Activated naive CD8-positive, alpha-beta T cell (primary cell): ENCODE measurements at regions not wholly inside any gene's neighbourhood (a gene's known extent, or its start where the extent isn't known, plus 50 kb on each side); places are given as distances from the start of the nearest gene placed in this dataset.

Experiments used
- H3K27ac Mint-ChIP-seq: one replicate; pipeline ENCODE4 v1.8.0; 2021; ENCODE audit warnings: mixed read lengths
- H3K27me3 Mint-ChIP-seq: one replicate; pipeline ENCODE4 v1.8.0; 2021; ENCODE audit warnings: mixed read lengths
- H3K36me3 Mint-ChIP-seq: one replicate; pipeline ENCODE4 v1.8.0; 2021; ENCODE audit warnings: mixed read lengths
- H3K4me1 Mint-ChIP-seq: one replicate; pipeline ENCODE4 v1.8.0; 2021; ENCODE audit warnings: low read depth, mixed read lengths
- H3K4me3 Mint-ChIP-seq: one replicate; pipeline ENCODE4 v1.8.0; 2021; ENCODE audit warnings: mild to moderate bottlenecking, mixed read lengths
- H3K9me3 Mint-ChIP-seq: one replicate; pipeline ENCODE4 v1.8.0; 2021; ENCODE audit warnings: low read depth, mixed read lengths

GRCh38 chr12:19779395-19780056 lies 340.2 kb downstream of the AEBP2 start:
- H3K27ac Mint-ChIP-seq = no peak overlapping the region

GRCh38 chr12:19780460-19780859 lies 341.2 kb downstream of the AEBP2 start:
- Mint-ChIP-seq H3K36me3 (no peaks in the 10 kb centered on the region), H3K9me3 (no peaks in the 10 kb centered on the region), H3K27me3 (no peaks in the 10 kb centered on the region), H3K27ac (no peak overlapping the region), H3K4me3 (no peak overlapping the region), H3K4me1 (no peaks in the 10 kb centered on the region)

More at GRCh38 chr12:19779395-19780056, 340.2 kb downstream of the AEBP2 start:
- no peaks in the 10 kb centered on the region for H3K4me1 Mint-ChIP-seq
- H3K27me3 Mint-ChIP-seq = no peaks in the 10 kb centered on the region
- H3K4me3 Mint-ChIP-seq = no peak overlapping the region
- H3K9me3 Mint-ChIP-seq = no peaks in the 10 kb centered on the region
- no peaks in the 10 kb centered on the region for H3K36me3 Mint-ChIP-seq

DNA sequence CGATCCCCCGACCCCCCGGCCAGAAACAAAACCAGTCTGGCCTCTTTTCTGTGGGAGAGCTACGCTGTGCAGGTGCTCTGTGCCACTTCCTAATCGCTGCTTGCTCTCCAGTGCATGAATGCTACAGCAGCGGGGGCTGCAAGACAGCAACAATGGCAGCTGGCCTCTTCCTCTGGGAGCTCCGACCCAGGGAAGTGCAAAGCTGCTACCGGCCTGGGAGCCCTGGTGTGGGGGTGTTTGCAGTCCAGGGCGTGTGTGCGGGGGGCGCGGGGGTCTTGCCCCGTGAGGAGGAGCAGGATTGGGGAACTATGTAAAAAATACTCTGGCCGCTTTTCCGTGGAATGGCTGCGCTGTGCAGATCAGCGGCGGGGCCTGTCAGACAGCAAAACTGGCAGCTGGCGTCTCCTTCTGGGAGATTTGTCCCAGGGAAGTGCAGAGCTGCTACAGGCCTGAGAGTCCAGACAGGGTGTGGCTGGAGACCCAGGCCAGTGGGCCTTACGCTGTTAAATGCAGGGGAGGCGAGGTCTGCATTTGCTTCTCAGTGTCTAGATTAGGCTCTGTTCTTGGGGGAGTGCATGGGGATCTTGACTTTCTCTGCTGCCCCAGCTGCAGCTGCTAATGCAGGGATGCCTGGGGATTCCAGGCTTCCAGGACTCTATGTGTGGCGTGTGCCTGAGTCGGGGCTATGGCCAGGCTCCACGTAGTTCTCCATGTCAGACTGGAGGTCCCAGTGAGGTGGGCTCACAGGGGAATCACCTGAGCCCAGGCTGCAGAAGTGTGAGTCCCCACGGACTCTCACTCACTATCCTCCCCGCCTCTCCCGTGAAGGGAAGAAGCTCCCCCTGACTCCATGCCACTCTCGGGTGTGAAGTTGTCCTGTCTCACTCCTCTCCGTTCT lies 344.5 kb downstream of the AEBP2 start:
- Mint-ChIP-seq H3K9me3 (peaks cover 9% of the 10 kb centered on the region), H3K4me1 (no peaks in the 10 kb centered on the region), H3K27ac (no peak overlapping the region), H3K4me3 (no peak overlapping the region), H3K36me3 (no peaks in the 10 kb centered on the region), H3K27me3 (no peaks in the 10 kb centered on the region)

GRCh38 chr12:19792028-19792427 lies 352.7 kb downstream of the AEBP2 start:
- peaks cover 5% of the 10 kb centered on the region for H3K36me3 Mint-ChIP-seq
- peak overlapping the region; percentile 61 for H3K27ac Mint-ChIP-seq
- H3K4me3 Mint-ChIP-seq = peak overlapping the region; percentile 77
- peaks cover 5% of the 10 kb centered on the region for H3K9me3 Mint-ChIP-seq
- no peaks in the 10 kb centered on the region for H3K27me3 Mint-ChIP-seq
- peaks cover 36% of the 10 kb centered on the region for H3K4me1 Mint-ChIP-seq

DNA sequence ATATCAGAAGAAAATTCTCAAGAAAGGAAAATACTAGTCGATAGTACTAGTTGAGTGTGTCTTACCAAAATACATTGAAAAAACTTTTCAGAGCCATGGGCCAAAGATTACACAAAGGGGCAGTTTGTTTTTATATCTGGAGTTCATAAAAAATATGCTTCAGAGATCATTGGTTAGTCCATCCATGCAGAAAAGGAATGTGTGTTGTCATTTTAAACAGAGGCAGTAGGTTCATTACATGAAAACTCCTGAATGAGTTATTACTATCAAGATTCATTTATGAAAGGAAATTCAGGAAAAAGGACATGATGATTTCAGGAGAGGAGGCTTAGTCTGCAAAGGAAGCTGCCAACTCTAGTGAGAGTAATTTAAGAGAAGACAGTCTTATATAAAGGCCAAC lies 354.8 kb downstream of the AEBP2 start:
- H3K4me3 Mint-ChIP-seq = no peak overlapping the region
- peaks cover 5% of the 10 kb centered on the region for H3K36me3 Mint-ChIP-seq
- no peak overlapping the region for H3K27ac Mint-ChIP-seq
- H3K4me1 Mint-ChIP-seq = peaks cover 36% of the 10 kb centered on the region
- H3K9me3 Mint-ChIP-seq = no peaks in the 10 kb centered on the region
- H3K27me3 Mint-ChIP-seq = no peaks in the 10 kb centered on the region

DNA sequence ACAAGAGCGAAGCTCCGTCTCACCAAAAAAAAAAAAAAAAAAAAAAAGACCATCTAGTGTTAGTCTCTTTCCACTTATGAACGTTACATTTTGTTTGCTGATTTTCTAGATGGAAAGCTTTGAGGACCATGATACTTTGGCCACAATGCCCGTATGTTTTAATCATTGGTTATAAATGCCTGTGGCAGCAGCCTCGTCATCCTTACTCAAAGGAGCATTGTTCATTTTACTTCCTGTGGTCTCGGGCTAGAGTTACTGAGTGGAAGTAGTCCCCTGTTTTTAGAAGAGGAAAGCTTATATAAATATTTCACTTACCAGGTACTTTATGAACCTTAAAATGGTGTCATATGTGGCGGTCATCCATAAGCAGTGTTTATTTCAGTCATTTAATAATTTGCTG lies 359.9 kb downstream of the AEBP2 start:
- Mint-ChIP-seq H3K9me3 (no peaks in the 10 kb centered on the region), H3K27me3 (no peaks in the 10 kb centered on the region), H3K4me3 (no peak overlapping the region), H3K36me3 (peaks cover 3% of the 10 kb centered on the region), H3K27ac (peak overlapping the region; percentile 78), H3K4me1 (peaks cover 20% of the 10 kb centered on the region)

GRCh38 chr12:19799895-19800602 lies 360.8 kb downstream of the AEBP2 start:
- Mint-ChIP-seq H3K36me3 (no peaks in the 10 kb centered on the region), H3K27me3 (no peaks in the 10 kb centered on the region), H3K4me3 (no peak overlapping the region), H3K4me1 (peaks cover 20% of the 10 kb centered on the region), H3K27ac (peak overlapping the region; percentile 78), H3K9me3 (no peaks in the 10 kb centered on the region)

DNA sequence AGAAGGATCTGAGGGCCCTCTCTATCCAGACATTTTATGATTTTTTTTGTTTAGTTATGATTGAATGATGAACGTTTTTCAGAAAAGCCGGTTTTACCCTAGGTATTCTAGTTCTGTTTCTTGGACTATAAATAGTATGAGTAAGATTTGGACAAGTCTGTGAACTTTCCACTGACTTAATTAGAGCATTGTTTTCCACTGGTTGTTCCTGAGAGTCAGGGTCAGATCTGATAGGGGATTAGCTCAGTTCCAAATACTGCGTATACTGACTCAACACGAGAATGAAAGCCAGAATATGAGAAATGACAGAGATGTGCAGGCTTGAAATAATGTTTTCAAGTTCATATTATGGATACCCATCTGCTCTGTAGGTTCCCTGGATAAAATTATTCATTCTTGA lies 361.6 kb downstream of the AEBP2 start:
- no peak overlapping the region for H3K4me3 Mint-ChIP-seq
- H3K9me3 Mint-ChIP-seq = no peaks in the 10 kb centered on the region
- no peaks in the 10 kb centered on the region for H3K36me3 Mint-ChIP-seq
- peaks cover 20% of the 10 kb centered on the region for H3K4me1 Mint-ChIP-seq
- no peaks in the 10 kb centered on the region for H3K27me3 Mint-ChIP-seq
- H3K27ac Mint-ChIP-seq = peak overlapping the region; percentile 47

GRCh38 chr12:19801941-19802340 lies 362.6 kb downstream of the AEBP2 start:
- Mint-ChIP-seq H3K4me1 (peaks cover 20% of the 10 kb centered on the region), H3K27me3 (no peaks in the 10 kb centered on the region), H3K36me3 (no peaks in the 10 kb centered on the region), H3K4me3 (no peak overlapping the region), H3K27ac (peak overlapping the region; percentile 66), H3K9me3 (no peaks in the 10 kb centered on the region)

DNA sequence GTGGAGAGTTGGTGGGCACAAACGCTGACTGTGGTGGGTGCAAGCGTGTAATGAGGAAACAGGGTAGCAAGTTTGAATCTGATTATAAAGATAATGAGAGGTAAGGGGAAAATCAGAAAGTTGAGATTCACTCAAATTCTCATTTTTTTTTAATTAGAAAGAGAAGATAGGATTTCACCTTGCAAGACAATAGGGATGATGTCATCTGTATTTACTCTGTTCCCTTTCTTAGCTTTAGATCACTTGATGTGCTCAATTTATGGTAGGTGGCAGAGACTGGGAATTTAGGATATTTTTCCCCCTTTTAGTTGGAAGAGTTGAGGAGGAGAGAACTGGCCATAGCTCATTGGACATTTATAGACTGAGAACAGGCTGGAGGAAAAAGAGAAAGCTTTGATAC lies 363.6 kb downstream of the AEBP2 start:
- no peaks in the 10 kb centered on the region for H3K36me3 Mint-ChIP-seq
- no peaks in the 10 kb centered on the region for H3K27me3 Mint-ChIP-seq
- H3K27ac Mint-ChIP-seq = peak overlapping the region; percentile 41
- no peaks in the 10 kb centered on the region for H3K9me3 Mint-ChIP-seq
- no peak overlapping the region for H3K4me3 Mint-ChIP-seq
- H3K4me1 Mint-ChIP-seq = peaks cover 20% of the 10 kb centered on the region

DNA sequence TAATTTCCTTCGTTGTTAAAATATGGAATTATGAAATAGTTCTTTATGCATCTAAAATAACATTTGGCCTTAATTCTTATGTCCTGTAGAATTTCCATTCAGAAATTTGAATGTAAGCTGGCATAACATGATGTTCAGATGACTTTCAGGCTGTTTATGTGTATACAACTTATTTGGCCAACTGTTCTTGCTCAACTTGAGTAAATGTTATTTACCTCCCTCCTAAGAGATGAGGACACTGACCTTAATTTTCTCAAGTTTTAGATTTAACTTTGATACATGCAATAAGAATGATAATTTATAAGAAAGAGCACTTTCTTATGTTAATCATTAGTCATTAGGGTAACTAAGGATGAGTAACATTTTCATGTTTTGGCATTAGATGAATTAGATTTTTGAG lies 365.4 kb downstream of the AEBP2 start:
- Mint-ChIP-seq H3K4me1 (peaks cover 14% of the 10 kb centered on the region), H3K4me3 (no peak overlapping the region), H3K27ac (no peak overlapping the region), H3K36me3 (peaks cover 7% of the 10 kb centered on the region), H3K9me3 (peaks cover 2% of the 10 kb centered on the region), H3K27me3 (peaks cover 2% of the 10 kb centered on the region)

DNA sequence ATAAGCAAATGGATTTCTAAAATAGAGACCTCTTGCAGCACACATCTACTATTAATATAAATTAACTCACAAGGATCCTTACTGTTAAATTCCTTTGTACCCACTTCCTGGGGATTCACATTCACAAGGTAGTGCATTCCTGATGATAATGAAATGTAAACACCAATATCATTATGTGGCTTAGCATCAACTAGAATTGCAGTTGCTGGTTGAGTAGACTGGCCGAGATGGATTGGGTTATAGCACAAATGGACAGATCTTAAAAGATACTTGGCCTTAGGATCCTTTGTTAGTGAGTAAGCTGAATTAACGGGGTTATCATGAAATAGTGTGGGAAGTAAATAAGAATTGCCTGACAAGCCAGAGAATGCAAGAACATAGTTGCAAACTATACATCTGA lies 369.1 kb downstream of the AEBP2 start:
- Mint-ChIP-seq H3K36me3 (peaks cover 7% of the 10 kb centered on the region), H3K27me3 (peaks cover 2% of the 10 kb centered on the region), H3K4me1 (no peaks in the 10 kb centered on the region), H3K9me3 (peaks cover 4% of the 10 kb centered on the region), H3K4me3 (no peak overlapping the region), H3K27ac (no peak overlapping the region)

DNA sequence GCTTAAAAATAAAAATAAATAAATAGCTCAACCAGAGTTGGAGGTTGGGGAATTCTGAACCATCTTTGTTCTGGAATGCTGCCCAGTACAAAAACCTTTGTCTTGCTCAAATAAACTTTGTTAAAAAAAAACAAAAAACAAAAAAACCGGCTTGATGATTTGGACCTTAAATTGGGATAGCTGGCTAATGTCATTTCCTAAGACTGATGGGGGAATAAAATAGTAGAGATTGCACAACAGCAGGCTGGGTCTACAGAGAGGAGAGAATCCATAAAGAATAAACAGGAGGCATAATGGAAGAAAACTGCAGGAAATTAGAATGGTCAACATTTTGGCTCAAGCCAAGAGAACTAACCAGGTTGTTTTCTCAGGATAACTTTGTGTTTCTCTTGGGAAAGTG lies 370.9 kb downstream of the AEBP2 start:
- H3K4me3 Mint-ChIP-seq = no peak overlapping the region
- H3K36me3 Mint-ChIP-seq = peaks cover 7% of the 10 kb centered on the region
- H3K4me1 Mint-ChIP-seq = no peaks in the 10 kb centered on the region
- H3K27me3 Mint-ChIP-seq = peaks cover 2% of the 10 kb centered on the region
- H3K27ac Mint-ChIP-seq = no peak overlapping the region
- H3K9me3 Mint-ChIP-seq = peaks cover 8% of the 10 kb centered on the region

DNA sequence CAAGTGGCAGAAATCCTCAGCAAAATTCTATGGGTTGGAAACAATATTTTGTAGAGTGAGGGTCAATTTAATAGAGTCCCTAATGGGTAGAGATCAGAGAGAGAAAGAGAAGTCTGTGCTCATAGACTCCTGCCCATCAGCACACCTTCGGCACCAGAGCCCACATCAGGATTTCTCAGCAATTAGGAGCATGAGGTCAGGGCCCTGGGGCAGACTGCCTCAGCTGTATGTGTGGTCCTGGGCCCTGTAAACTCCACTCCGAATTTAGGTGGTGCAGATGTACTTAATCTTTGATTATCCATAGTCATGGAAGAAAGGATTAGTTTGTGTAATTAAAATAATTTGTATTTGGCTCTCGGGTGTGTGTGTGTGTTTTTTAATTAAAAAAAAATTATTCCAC lies 372.6 kb downstream of the AEBP2 start:
- H3K4me3 Mint-ChIP-seq = no peak overlapping the region
- peaks cover 2% of the 10 kb centered on the region for H3K27me3 Mint-ChIP-seq

DNA sequence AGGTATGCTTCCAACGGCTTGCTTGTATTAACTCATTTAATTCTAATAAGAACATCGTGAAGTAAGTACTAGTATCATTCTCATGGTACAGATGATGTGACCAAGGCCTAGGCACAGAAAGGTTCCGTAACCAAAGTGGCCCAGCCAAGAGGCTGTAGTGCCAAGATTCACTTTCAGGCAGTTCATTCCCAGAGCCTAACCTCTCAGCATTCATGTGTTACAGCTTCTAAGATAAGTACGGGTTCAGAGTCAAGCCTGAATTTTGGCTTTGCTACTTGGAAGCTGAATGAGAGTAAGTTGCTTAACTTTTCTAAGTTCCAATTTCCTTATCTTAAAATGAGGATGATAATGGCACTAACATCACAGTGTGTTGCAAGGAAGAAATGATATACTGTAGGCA lies 379.9 kb downstream of the AEBP2 start:
- H3K4me1 Mint-ChIP-seq = no peaks in the 10 kb centered on the region
- no peaks in the 10 kb centered on the region for H3K36me3 Mint-ChIP-seq
- H3K9me3 Mint-ChIP-seq = peaks cover 8% of the 10 kb centered on the region
- H3K4me3 Mint-ChIP-seq = no peak overlapping the region
- no peaks in the 10 kb centered on the region for H3K27me3 Mint-ChIP-seq
- no peak overlapping the region for H3K27ac Mint-ChIP-seq

More for the DNA sequence above, 372.6 kb downstream of the AEBP2 start:
- Mint-ChIP-seq H3K4me1 (no peaks in the 10 kb centered on the region), H3K9me3 (peaks cover 8% of the 10 kb centered on the region), H3K27ac (no peak overlapping the region), H3K36me3 (peaks cover 7% of the 10 kb centered on the region)
